ENCODE measurements at regions not wholly inside any gene's neighbourhood (a gene's known extent, or its start where the extent isn't known, plus 50 kb on each side); places are given as distances from the start of the nearest gene placed in this dataset.
A peak's percentile ranks its signal among the peaks of the same experiment; 100 is the strongest.
"Not testable (repeated sequence)": the region's sequence is repeated elsewhere in the genome, so short reads cannot be mapped to it uniquely, and the experiment has no call there.

- Histone ChIP-seq H3K4me3 (no peak overlapping the region), H3K27ac (no peak overlapping the region)
Measured at GRCh38 chr15:50857763-50858162, 50.7 kb upstream of the AP4E1 start.

GRCh38 chr15:50854601-50855490 is 53.6 kb upstream of the AP4E1 start:
- Histone ChIP-seq H3K27ac (peak overlapping the region in 2 of 21 experiments; percentile 26 to 50), H3K4me3 (no peak overlapping the region)

GRCh38 chr15:50850003-50850402 is 58.5 kb upstream of the AP4E1 start:
- Histone ChIP-seq H3K4me3 (no peak overlapping the region), H3K27ac (no peak overlapping the region)

- H3K27ac ChIP-seq: no peak overlapping the region
- H3K4me3 ChIP-seq: no peak overlapping the region
Measured at GRCh38 chr15:50848349-50848748, 60.1 kb upstream of the AP4E1 start.

GRCh38 chr15:50845181-50845580 is 63.3 kb upstream of the AP4E1 start:
- H3K27ac ChIP-seq, H3K4me3 ChIP-seq: not testable (repeated sequence)

- Histone ChIP-seq H3K27ac (no peak overlapping the region), H3K4me3 (no peak overlapping the region)
Measured at GRCh38 chr15:50840520-50840919, 68.0 kb upstream of the AP4E1 start.

- Histone ChIP-seq H3K27ac (no peak overlapping the region), H3K4me3 (no peak overlapping the region)
Measured at GRCh38 chr15:50837256-50837770, 71.2 kb upstream of the AP4E1 start.

GRCh38 chr15:50830477-50831354 is 65.2 kb upstream of the SPPL2A start:
- Histone ChIP-seq H3K27ac (no peak overlapping the region), H3K4me3 (no peak overlapping the region)

GRCh38 chr15:50828610-50829206 is 63.2 kb upstream of the SPPL2A start:
- Histone ChIP-seq H3K27ac (peak overlapping the region in 1 of 21 experiments; percentile 42), H3K4me3 (no peak overlapping the region)

- peak overlapping the region in 5 of 21 experiments; percentile 21 to 60 (median 27) for H3K27ac ChIP-seq
Measured at GRCh38 chr15:50825946-50826345, 60.4 kb upstream of the SPPL2A start.

GRCh38 chr15:50824514-50824913 is 59.0 kb upstream of the SPPL2A start:
- Histone ChIP-seq H3K27ac (no peak overlapping the region), H3K4me3 (no peak overlapping the region)

More at GRCh38 chr15:50825946-50826345, 60.4 kb upstream of the SPPL2A start:
- no peak overlapping the region for H3K4me3 ChIP-seq

GRCh38 chr15:50823281-50823680 is 57.8 kb upstream of the SPPL2A start:
- Histone ChIP-seq H3K27ac (no peak overlapping the region), H3K4me3 (no peak overlapping the region)

- Histone ChIP-seq H3K4me3 (no peak overlapping the region), H3K27ac (no peak overlapping the region)
Measured at GRCh38 chr15:50821476-50821875, 56.0 kb upstream of the SPPL2A start.

- no peak overlapping the region for H3K4me3 ChIP-seq
- H3K27ac ChIP-seq: no peak overlapping the region
Measured at GRCh38 chr15:50820808-50821382, 55.4 kb upstream of the SPPL2A start.

- H3K4me3 ChIP-seq: no peak overlapping the region
- no peak overlapping the region for H3K27ac ChIP-seq
Measured at GRCh38 chr15:50819344-50819743, 53.8 kb upstream of the SPPL2A start.

GRCh38 chr15:50815958-50816590 is 50.6 kb upstream of the SPPL2A start:
- Histone ChIP-seq H3K27ac (no peak overlapping the region), H3K4me3 (no peak overlapping the region)

All from skin epidermis (tissue), 12 donors.